WTC11 (cell line): ENCODE measurements at regions not wholly inside any gene's neighbourhood (a gene's known extent, or its start where the extent isn't known, plus 50 kb on each side); places are given as distances from the start of the nearest gene placed in this dataset.
"Not testable (repeated sequence)": the region's sequence is repeated elsewhere in the genome, so short reads cannot be mapped to it uniquely, and the experiment has no call there.

Experiments used
- ATAC-seq: fragments of 200-7000 bp; cut with Tn5 transposase; 2 replicates; pipeline ENCODE4 v1.10.0; 2021; ENCODE audit warnings: mild to moderate bottlenecking, moderate library complexity
- CTCF ChIA-PET: fragments of 300-600 bp; sonication (Branson Sonifier 250); formaldehyde crosslinking; loops from one replicate; lab custom pipeline; 2021; ENCODE audit warnings: antibody characterized with exemption; lab: Charles Lee
- POLR2A ChIA-PET: fragments of 350-600 bp; sonication (Branson Sonifier 250); formaldehyde crosslinking; loops from one replicate; lab custom pipeline; 2021; ENCODE audit warnings: antibody characterized with exemption; lab: Charles Lee
- DNase-seq: peaks from one replicate; pipeline ENCODE4 v3.0.0; 2021; ENCODE audit warnings: low spot score
- H3K27ac Mint-ChIP-seq: 2 replicates; pipeline ENCODE4 v1.8.0; 2021; ENCODE audit warnings: mixed read lengths
- H3K27me3 Mint-ChIP-seq: 2 replicates; pipeline ENCODE4 v1.8.0; 2021; ENCODE audit warnings: low read depth, mild to moderate bottlenecking, moderate library complexity, mixed read lengths
- H3K36me3 Mint-ChIP-seq: 2 replicates; pipeline ENCODE4 v1.8.0; 2021; ENCODE audit warnings: mixed read lengths
- H3K4me1 Mint-ChIP-seq: 2 replicates; pipeline ENCODE4 v1.8.0; 2022; ENCODE audit warnings: mixed read lengths
- H3K4me3 Mint-ChIP-seq: 2 replicates; pipeline ENCODE4 v1.8.0; 2021; ENCODE audit warnings: mild to moderate bottlenecking, moderate library complexity, mixed read lengths
- H3K9me3 Mint-ChIP-seq: 2 replicates; pipeline ENCODE4 v1.8.0; 2021; ENCODE audit warnings: mixed read lengths
- CREM ChIP-seq: sonication (generic); formaldehyde crosslinking; IDR thresholded peaks from 2 replicates; pipeline ENCODE4 v1.8.1; 2022; ENCODE audit warnings: mild to moderate bottlenecking, missing genetic modification reagents, moderate library complexity
- CTCF ChIP-seq: fragments of 200-600 bp; IDR thresholded peaks from 2 replicates; pipeline ENCODE4 v1.8.0; 2022; ENCODE audit warnings: antibody characterized with exemption
- NR1H2 ChIP-seq: sonication (generic); formaldehyde crosslinking; IDR thresholded peaks from 2 replicates; pipeline ENCODE4 v1.9.0; 2021; ENCODE audit warnings: mild to moderate bottlenecking, moderate library complexity, missing genetic modification reagents
- RELA ChIP-seq: sonication (generic); formaldehyde crosslinking; IDR thresholded peaks from 2 replicates; pipeline ENCODE4 v1.8.1; 2022; ENCODE audit warnings: missing genetic modification reagents, mild to moderate bottlenecking, borderline replicate concordance
- SMAD4 ChIP-seq: sonication (generic); formaldehyde crosslinking; IDR thresholded peaks from 2 replicates; pipeline ENCODE4 v1.8.0; 2022; ENCODE audit warnings: mild to moderate bottlenecking, missing genetic modification reagents
- ZNF138 ChIP-seq: sonication (generic); formaldehyde crosslinking; conservative IDR thresholded peaks from 2 replicates; pipeline ENCODE4 v1.8.1; 2022; ENCODE audit warnings: mild to moderate bottlenecking, moderate library complexity, missing genetic modification reagents
- ZNF219 ChIP-seq: sonication (generic); formaldehyde crosslinking; IDR thresholded peaks from 2 replicates; pipeline ENCODE4 v1.8.0; 2023; ENCODE audit warnings: missing genetic modification reagents, mild to moderate bottlenecking, borderline replicate concordance
- TF ChIP-seq, protein P1 (sequence below): sonication (generic); formaldehyde crosslinking; IDR thresholded peaks from 2 replicates; pipeline ENCODE4 v1.8.1; 2022; ENCODE audit warnings: mild to moderate bottlenecking, missing genetic modification reagents, moderate library complexity, borderline replicate concordance
- TF ChIP-seq, protein P2 (sequence below): sonication (generic); formaldehyde crosslinking; IDR thresholded peaks from 2 replicates; pipeline ENCODE4 v1.8.0; 2022; ENCODE audit warnings: mild to moderate bottlenecking, missing genetic modification reagents
- TF ChIP-seq, protein P3 (sequence below): sonication (generic); formaldehyde crosslinking; IDR thresholded peaks from 2 replicates; pipeline ENCODE4 v1.8.1; 2023; ENCODE audit warnings: mild to moderate bottlenecking, moderate library complexity, missing genetic modification reagents
- TF ChIP-seq, protein P4 (sequence below): sonication (generic); formaldehyde crosslinking; IDR thresholded peaks from 2 replicates; pipeline ENCODE4 v1.8.1; 2023; ENCODE audit warnings: mild to moderate bottlenecking, missing genetic modification reagents
- TF ChIP-seq, protein P5 (sequence below): fragments of 250-450 bp; sonication (Bioruptor Pico); IDR thresholded peaks from 2 replicates; pipeline ENCODE4 v1.9.0; 2021; ENCODE audit warnings: moderate library complexity, mild to moderate bottlenecking, inconsistent platforms, borderline replicate concordance
- TF ChIP-seq, protein P6 (sequence below): sonication (generic); formaldehyde crosslinking; IDR thresholded peaks from 2 replicates; pipeline ENCODE4 v1.8.0; 2023; ENCODE audit warnings: mild to moderate bottlenecking, missing genetic modification reagents

GRCh38 chrY:18993480-18993879 lies 219.9 kb upstream of the HSFY2 start:
- H3K4me3 Mint-ChIP-seq: no peak overlapping the region
- CTCF ChIA-PET: no interaction called here

GRCh38 chrY:18992684-18993083 lies 219.1 kb upstream of the HSFY2 start:
- peak; percentile 91 for ATAC-seq
- H3K4me1 Mint-ChIP-seq, POLR2A ChIA-PET, H3K27me3 Mint-ChIP-seq, H3K27ac Mint-ChIP-seq, CTCF ChIA-PET, H3K36me3 Mint-ChIP-seq, H3K9me3 Mint-ChIP-seq: not testable (repeated sequence)
- DNase-seq: peak; percentile 33
- peak overlapping the region; percentile 63 for H3K4me3 Mint-ChIP-seq

More at GRCh38 chrY:18993480-18993879, 219.9 kb upstream of the HSFY2 start:
- Mint-ChIP-seq H3K4me1 (peaks cover 9% of the 10 kb centered on the region), H3K9me3 (no peaks in the 10 kb centered on the region), H3K27me3 (no peaks in the 10 kb centered on the region), H3K27ac (no peak overlapping the region), H3K36me3 (no peaks in the 10 kb centered on the region)
- TF ChIP-seq, protein P1, sequence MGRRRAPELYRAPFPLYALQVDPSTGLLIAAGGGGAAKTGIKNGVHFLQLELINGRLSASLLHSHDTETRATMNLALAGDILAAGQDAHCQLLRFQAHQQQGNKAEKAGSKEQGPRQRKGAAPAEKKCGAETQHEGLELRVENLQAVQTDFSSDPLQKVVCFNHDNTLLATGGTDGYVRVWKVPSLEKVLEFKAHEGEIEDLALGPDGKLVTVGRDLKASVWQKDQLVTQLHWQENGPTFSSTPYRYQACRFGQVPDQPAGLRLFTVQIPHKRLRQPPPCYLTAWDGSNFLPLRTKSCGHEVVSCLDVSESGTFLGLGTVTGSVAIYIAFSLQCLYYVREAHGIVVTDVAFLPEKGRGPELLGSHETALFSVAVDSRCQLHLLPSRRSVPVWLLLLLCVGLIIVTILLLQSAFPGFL (CRISPR knock-in tag): no peak
- TF ChIP-seq ZNF138 (CRISPR knock-in tag): no peak
- TF ChIP-seq CTCF: no peak
- TF ChIP-seq, protein P2, sequence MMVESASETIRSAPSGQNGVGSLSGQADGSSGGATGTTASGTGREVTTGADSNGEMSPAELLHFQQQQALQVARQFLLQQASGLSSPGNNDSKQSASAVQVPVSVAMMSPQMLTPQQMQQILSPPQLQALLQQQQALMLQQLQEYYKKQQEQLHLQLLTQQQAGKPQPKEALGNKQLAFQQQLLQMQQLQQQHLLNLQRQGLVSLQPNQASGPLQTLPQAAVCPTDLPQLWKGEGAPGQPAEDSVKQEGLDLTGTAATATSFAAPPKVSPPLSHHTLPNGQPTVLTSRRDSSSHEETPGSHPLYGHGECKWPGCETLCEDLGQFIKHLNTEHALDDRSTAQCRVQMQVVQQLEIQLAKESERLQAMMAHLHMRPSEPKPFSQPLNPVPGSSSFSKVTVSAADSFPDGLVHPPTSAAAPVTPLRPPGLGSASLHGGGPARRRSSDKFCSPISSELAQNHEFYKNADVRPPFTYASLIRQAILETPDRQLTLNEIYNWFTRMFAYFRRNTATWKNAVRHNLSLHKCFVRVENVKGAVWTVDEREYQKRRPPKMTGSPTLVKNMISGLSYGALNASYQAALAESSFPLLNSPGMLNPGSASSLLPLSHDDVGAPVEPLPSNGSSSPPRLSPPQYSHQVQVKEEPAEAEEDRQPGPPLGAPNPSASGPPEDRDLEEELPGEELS (CRISPR knock-in tag): no peak
- TF ChIP-seq, protein P3, sequence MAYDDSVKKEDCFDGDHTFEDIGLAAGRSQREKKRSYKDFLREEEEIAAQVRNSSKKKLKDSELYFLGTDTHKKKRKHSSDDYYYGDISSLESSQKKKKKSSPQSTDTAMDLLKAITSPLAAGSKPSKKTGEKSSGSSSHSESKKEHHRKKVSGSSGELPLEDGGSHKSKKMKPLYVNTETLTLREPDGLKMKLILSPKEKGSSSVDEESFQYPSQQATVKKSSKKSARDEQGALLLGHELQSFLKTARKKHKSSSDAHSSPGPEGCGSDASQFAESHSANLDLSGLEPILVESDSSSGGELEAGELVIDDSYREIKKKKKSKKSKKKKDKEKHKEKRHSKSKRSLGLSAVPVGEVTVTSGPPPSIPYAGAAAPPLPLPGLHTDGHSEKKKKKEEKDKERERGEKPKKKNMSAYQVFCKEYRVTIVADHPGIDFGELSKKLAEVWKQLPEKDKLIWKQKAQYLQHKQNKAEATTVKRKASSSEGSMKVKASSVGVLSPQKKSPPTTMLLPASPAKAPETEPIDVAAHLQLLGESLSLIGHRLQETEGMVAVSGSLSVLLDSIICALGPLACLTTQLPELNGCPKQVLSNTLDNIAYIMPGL (CRISPR knock-in tag): no peak
- TF ChIP-seq, protein P4, sequence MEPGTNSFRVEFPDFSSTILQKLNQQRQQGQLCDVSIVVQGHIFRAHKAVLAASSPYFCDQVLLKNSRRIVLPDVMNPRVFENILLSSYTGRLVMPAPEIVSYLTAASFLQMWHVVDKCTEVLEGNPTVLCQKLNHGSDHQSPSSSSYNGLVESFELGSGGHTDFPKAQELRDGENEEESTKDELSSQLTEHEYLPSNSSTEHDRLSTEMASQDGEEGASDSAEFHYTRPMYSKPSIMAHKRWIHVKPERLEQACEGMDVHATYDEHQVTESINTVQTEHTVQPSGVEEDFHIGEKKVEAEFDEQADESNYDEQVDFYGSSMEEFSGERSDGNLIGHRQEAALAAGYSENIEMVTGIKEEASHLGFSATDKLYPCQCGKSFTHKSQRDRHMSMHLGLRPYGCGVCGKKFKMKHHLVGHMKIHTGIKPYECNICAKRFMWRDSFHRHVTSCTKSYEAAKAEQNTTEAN: no peak
- no peak for TF ChIP-seq ZNF219
- no peak for TF ChIP-seq CREM
- TF ChIP-seq, protein P5, sequence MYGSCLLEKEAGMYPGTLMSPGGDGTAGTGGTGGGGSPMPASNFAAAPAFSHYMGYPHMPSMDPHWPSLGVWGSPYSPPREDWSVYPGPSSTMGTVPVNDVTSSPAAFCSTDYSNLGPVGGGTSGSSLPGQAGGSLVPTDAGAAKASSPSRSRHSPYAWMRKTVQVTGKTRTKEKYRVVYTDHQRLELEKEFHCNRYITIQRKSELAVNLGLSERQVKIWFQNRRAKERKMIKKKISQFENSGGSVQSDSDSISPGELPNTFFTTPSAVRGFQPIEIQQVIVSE: no peak
- no peak for TF ChIP-seq SMAD4 (CRISPR knock-in tag)
- TF ChIP-seq NR1H2 (CRISPR knock-in tag): no peak
- no peak for TF ChIP-seq RELA
- TF ChIP-seq, protein P6, sequence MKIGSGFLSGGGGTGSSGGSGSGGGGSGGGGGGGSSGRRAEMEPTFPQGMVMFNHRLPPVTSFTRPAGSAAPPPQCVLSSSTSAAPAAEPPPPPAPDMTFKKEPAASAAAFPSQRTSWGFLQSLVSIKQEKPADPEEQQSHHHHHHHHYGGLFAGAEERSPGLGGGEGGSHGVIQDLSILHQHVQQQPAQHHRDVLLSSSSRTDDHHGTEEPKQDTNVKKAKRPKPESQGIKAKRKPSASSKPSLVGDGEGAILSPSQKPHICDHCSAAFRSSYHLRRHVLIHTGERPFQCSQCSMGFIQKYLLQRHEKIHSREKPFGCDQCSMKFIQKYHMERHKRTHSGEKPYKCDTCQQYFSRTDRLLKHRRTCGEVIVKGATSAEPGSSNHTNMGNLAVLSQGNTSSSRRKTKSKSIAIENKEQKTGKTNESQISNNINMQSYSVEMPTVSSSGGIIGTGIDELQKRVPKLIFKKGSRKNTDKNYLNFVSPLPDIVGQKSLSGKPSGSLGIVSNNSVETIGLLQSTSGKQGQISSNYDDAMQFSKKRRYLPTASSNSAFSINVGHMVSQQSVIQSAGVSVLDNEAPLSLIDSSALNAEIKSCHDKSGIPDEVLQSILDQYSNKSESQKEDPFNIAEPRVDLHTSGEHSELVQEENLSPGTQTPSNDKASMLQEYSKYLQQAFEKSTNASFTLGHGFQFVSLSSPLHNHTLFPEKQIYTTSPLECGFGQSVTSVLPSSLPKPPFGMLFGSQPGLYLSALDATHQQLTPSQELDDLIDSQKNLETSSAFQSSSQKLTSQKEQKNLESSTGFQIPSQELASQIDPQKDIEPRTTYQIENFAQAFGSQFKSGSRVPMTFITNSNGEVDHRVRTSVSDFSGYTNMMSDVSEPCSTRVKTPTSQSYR (CRISPR knock-in tag): no peak
- ATAC-seq (no peak), DNase-seq (no peak)
- POLR2A ChIA-PET: no interaction called here
